PFSK-1 (cell line): ENCODE measurements at regions not wholly inside any gene's neighbourhood (a gene's known extent, or its start where the extent isn't known, plus 50 kb on each side); places are given as distances from the start of the nearest gene placed in this dataset.

Source experiments
- FOXP2 ChIP-seq: optimal IDR thresholded peaks from 2 replicates; pipeline ENCODE3; 2011; ENCODE audit warnings: borderline replicate concordance, control low read depth, inconsistent platforms; ENCODE audit not compliant: insufficient read depth; ENCODE audit errors: extremely low read length, extremely low read depth
- POLR2AphosphoS5 ChIP-seq: IDR thresholded peaks from 2 replicates; pipeline ENCODE4 v1.6.1; 2012; ENCODE audit warnings: low read depth, mild to moderate bottlenecking, control low read depth, low read length, moderate library complexity
- REST ChIP-seq, 2 experiments: IDR thresholded peaks; 2 replicates each; pipeline versions ENCODE4 v1.6.1 to v1.8.0; 2011 to 2012; ENCODE audit warnings: low read depth in 2 of 2, low read length in 2 of 2, control low read depth in 1 of 2, inconsistent platforms in 1 of 2, mild to moderate bottlenecking in 1 of 2, moderate library complexity in 1 of 2; ENCODE audit not compliant: insufficient read depth in 1 of 2
- SIN3A ChIP-seq: IDR thresholded peaks from 2 replicates; pipeline ENCODE4 v1.6.1; 2012; ENCODE audit warnings: mild to moderate bottlenecking, low read length, moderate library complexity, borderline replicate concordance; ENCODE audit not compliant: insufficient read depth
- TAF1 ChIP-seq: IDR thresholded peaks from 2 replicates; pipeline ENCODE4 v1.6.1; 2012; ENCODE audit warnings: low read length, control low read depth, borderline replicate concordance; ENCODE audit not compliant: insufficient read depth

DNA sequence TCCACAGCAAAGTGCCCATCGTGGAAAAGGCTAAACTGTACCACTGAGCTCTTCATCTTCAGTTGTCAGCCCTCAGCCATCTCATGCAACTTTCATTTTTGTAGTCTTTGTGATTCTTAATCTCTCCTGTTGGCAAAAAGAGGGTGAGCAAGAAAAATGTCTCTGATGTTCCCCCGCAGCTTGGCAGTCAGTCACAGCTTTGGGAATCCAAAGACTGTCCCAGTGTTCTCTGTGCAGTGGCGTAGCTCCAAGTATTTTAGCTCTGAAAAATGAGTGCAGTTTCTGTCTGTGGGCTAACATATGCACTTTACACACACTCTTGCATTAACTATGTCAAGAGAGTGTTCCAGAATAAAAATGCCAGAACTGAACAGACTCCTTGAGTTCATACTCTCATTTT is 372.2 kb downstream of the TMEM232 start:
- TF ChIP-seq SIN3A (no peak), REST (IDR thresholded peaks at IDR 0.05; ENCODE audit: insufficient read depth in 1 of 2, low read depth in 2 of 2, low read length in 2 of 2) (no peak), POLR2AphosphoS5 (no peak), TAF1 (no peak), FOXP2 (no peak)

DNA sequence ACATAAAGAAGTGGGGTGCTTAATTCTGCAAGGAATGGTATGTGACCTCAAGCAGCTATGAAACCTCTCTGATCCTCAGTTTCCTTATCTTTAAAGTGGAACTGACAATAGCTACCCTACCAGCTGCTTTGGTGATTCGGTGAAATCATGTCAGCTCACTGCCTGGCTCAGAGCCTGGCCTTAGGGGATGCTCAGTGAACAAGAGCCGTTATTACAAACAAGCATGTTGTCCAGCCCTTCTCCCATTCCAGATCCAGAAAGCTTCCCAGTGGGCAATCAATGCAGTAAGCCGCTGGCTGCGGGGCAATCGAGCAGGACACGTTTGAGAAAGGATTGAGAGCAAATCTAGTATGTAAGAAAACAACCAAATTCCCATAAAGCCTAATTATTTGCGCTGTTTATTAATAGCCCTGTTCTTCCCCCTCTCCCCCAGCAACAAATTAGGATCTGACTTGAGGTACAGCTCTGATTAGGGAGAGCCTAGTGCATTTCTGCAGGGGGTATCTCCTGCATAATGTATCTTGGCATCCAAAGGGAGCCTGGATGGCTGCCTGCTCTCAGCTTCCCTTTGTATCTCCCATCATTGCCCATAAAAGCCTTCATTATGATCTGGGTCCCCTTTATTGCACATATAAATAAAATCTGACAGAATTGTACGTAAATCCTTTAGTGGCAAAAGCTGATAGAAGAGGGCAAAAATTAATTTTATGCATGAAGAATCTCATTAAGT is 371.4 kb downstream of the TMEM232 start:
- TF ChIP-seq TAF1 (no peak), POLR2AphosphoS5 (no peak), SIN3A (no peak), REST (IDR thresholded peaks at IDR 0.05; ENCODE audit: insufficient read depth in 1 of 2, low read depth in 2 of 2, low read length in 2 of 2) (no peak), FOXP2 (no peak)

DNA sequence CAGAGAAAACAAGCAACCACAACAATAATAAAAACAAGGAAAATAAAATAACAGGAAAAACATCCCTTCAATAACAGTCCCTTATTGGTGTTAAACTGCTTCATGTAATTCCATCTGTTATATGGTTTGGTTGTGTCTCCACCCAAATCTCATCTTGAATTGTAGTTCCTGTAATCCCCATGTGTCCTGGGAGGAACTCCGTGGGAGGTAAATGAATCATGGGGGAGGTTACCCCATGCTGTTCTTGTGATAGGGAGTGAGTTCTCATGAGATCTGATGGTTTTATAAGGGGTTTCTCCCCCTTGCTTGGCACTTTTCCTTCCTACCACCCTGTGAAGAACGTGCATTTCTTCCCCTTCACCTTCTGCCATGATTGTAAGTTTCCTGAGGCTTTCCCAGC is 369.8 kb downstream of the TMEM232 start:
- TF ChIP-seq REST (IDR thresholded peaks at IDR 0.05; ENCODE audit: insufficient read depth in 1 of 2, low read depth in 2 of 2, low read length in 2 of 2) (no peak), TAF1 (no peak), FOXP2 (no peak), SIN3A (no peak), POLR2AphosphoS5 (no peak)

DNA sequence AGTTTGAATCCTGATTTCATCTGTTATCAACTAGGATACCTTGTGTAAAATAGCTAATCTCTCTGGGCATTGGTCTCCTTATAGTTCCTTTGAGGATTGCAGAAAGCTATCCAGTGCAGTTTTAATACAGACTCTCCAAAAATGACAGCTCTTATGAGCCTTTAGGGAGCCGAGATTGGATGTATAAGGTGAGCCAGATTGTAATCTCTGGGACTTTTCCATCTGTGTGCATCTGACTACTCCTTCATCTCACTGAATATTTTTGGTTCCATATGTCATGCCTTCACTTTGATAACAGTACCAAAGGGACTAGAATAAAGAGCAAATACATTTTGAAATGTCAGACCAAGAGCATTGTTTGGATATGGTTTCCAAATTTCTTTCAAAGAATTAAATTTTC is 367.2 kb downstream of the TMEM232 start:
- TF ChIP-seq FOXP2: no peak
- TF ChIP-seq REST (IDR thresholded peaks at IDR 0.05; ENCODE audit: insufficient read depth in 1 of 2, low read depth in 2 of 2, low read length in 2 of 2): no peak
- TF ChIP-seq POLR2AphosphoS5: no peak
- no peak for TF ChIP-seq SIN3A
- TF ChIP-seq TAF1: no peak

GRCh38 chr5:110361471-110361870 is 365.0 kb downstream of the TMEM232 start:
- TF ChIP-seq REST (IDR thresholded peaks at IDR 0.05; ENCODE audit: insufficient read depth in 1 of 2, low read depth in 2 of 2, low read length in 2 of 2) (no peak), SIN3A (no peak), TAF1 (no peak), POLR2AphosphoS5 (no peak), FOXP2 (no peak)
